KMS-11 (cell line): ENCODE measurements at regions not wholly inside any gene's neighbourhood (a gene's known extent, or its start where the extent isn't known, plus 50 kb on each side); places are given as distances from the start of the nearest gene placed in this dataset.

Experiments used
- H2AFZ ChIP-seq: fragments of 200-600 bp; sonication (generic); 2 replicates; pipeline ENCODE4 v1.6.1; 2016; ENCODE audit warnings: antibody characterized with exemption, mixed run types, low read depth
- H3K27ac ChIP-seq: fragments of 200-600 bp; sonication (generic); 2 replicates; pipeline ENCODE4 v1.6.1; 2016; ENCODE audit warnings: mild to moderate bottlenecking, mixed run types
- H3K27me3 ChIP-seq: fragments of 200-600 bp; sonication (generic); 2 replicates; pipeline ENCODE4 v1.6.1; 2017; ENCODE audit warnings: mild to moderate bottlenecking, low read depth, mixed run types, moderate library complexity; ENCODE audit not compliant: insufficient read depth
- H3K36me3 ChIP-seq: fragments of 200-600 bp; sonication (generic); 2 replicates; pipeline ENCODE4 v1.6.1; 2017; ENCODE audit warnings: mild to moderate bottlenecking, mixed run types; ENCODE audit not compliant: insufficient read depth
- H3K4me1 ChIP-seq: fragments of 200-600 bp; sonication (generic); 2 replicates; pipeline ENCODE4 v1.6.1; 2016; ENCODE audit warnings: mild to moderate bottlenecking, low read depth, mixed run types; ENCODE audit not compliant: poor library complexity, severe bottlenecking
- H3K4me2 ChIP-seq: fragments of 200-600 bp; sonication (generic); 2 replicates; pipeline ENCODE4 v1.7.0; 2016; ENCODE audit warnings: mild to moderate bottlenecking, mixed run types
- H3K4me3 ChIP-seq: fragments of 200-600 bp; sonication (generic); IDR thresholded peaks from 2 replicates; pipeline ENCODE4 v1.6.1; 2017; ENCODE audit warnings: low read depth, low read length, mixed read lengths; ENCODE audit not compliant: insufficient read depth
- H3K79me2 ChIP-seq: fragments of 200-600 bp; sonication (generic); 2 replicates; pipeline ENCODE4 v1.6.1; 2016; ENCODE audit warnings: low read depth, mixed run types; ENCODE audit not compliant: insufficient read depth
- H3K9ac ChIP-seq: fragments of 200-600 bp; sonication (generic); 2 replicates; pipeline ENCODE4 v1.6.1; 2016; ENCODE audit warnings: mild to moderate bottlenecking, mixed run types
- H4K20me1 ChIP-seq: fragments of 200-600 bp; sonication (generic); 2 replicates; pipeline ENCODE4 v1.6.1; 2016; ENCODE audit warnings: mild to moderate bottlenecking, mixed run types; ENCODE audit not compliant: insufficient read depth
- CTCF ChIP-seq: fragments of 200-600 bp; sonication (generic); conservative IDR thresholded peaks from 2 replicates; pipeline ENCODE4 v1.6.1; 2017; ENCODE audit warnings: low read depth, mild to moderate bottlenecking, antibody characterized with exemption, low read length, moderate library complexity, mixed read lengths

- no peaks in the 10 kb centered on the region for H3K79me2 ChIP-seq
Observed at GRCh38 chr2:221353201-221353600, 218.9 kb downstream of the EPHA4 start.

GRCh38 chr2:221360312-221360711, 211.8 kb downstream of the EPHA4 start:
- Histone ChIP-seq H3K4me3 (no peak overlapping the region), H3K79me2 (no peaks in the 10 kb centered on the region), H3K27ac (no peak overlapping the region), H3K36me3 (no peaks in the 10 kb centered on the region), H3K4me1 (no peaks in the 10 kb centered on the region), H2AFZ (no peak overlapping the region), H3K4me2 (no peak overlapping the region), H3K27me3 (no peaks in the 10 kb centered on the region), H3K9ac (no peak overlapping the region), H4K20me1 (no peaks in the 10 kb centered on the region)
- TF ChIP-seq CTCF = no peak

More at GRCh38 chr2:221353201-221353600, 218.9 kb downstream of the EPHA4 start:
- Histone ChIP-seq H4K20me1 (no peaks in the 10 kb centered on the region), H3K4me3 (no peak overlapping the region), H3K27ac (no peak overlapping the region), H3K27me3 (no peaks in the 10 kb centered on the region), H3K36me3 (no peaks in the 10 kb centered on the region), H3K4me1 (no peaks in the 10 kb centered on the region), H3K4me2 (no peak overlapping the region), H3K9ac (no peak overlapping the region), H2AFZ (no peak overlapping the region)
- no peak for TF ChIP-seq CTCF

- no peaks in the 10 kb centered on the region for H4K20me1 ChIP-seq
- no peaks in the 10 kb centered on the region for H3K4me1 ChIP-seq
- H3K9ac ChIP-seq = no peak overlapping the region
- no peak overlapping the region for H3K4me2 ChIP-seq
- H3K4me3 ChIP-seq = no peak overlapping the region
- H2AFZ ChIP-seq = no peak overlapping the region
- H3K27ac ChIP-seq = no peak overlapping the region
- H3K36me3 ChIP-seq = no peaks in the 10 kb centered on the region
- no peak for TF ChIP-seq CTCF
- no peaks in the 10 kb centered on the region for H3K79me2 ChIP-seq
- H3K27me3 ChIP-seq = no peaks in the 10 kb centered on the region
Observed at GRCh38 chr2:221360742-221361141, 211.4 kb downstream of the EPHA4 start.

- H3K36me3 ChIP-seq = no peaks in the 10 kb centered on the region
- H3K9ac ChIP-seq = no peak overlapping the region
- H3K27ac ChIP-seq = no peak overlapping the region
- no peaks in the 10 kb centered on the region for H4K20me1 ChIP-seq
- H3K4me3 ChIP-seq = no peak overlapping the region
- no peak for TF ChIP-seq CTCF
- no peaks in the 10 kb centered on the region for H3K79me2 ChIP-seq
- no peak overlapping the region for H3K4me2 ChIP-seq
- no peaks in the 10 kb centered on the region for H3K4me1 ChIP-seq
- no peaks in the 10 kb centered on the region for H3K27me3 ChIP-seq
- no peak overlapping the region for H2AFZ ChIP-seq
Observed at GRCh38 chr2:221361633-221362032, 210.5 kb downstream of the EPHA4 start.
